CD14-positive monocyte (primary cell): ENCODE measurements at regions not wholly inside any gene's neighbourhood (a gene's known extent, or its start where the extent isn't known, plus 50 kb on each side); places are given as distances from the start of the nearest gene placed in this dataset.

ENCODE experiments used
- DNase-seq, 3 donors: peaks; one replicate each; pipeline ENCODE4 v3.0.0-alpha.2; 2011 to 2022
- H2AFZ ChIP-seq: 2 replicates; pipeline ENCODE4 v1.6.0; 2012; ENCODE audit warnings: mild to moderate bottlenecking, low read depth, low read length, inconsistent platforms; ENCODE audit not compliant: insufficient read depth, poor library complexity, severe bottlenecking
- H3K27ac ChIP-seq, 2 donors: 1 replicate in 1 of 2; 2 replicates in 1 of 2; pipeline ENCODE4 v1.5.1; 2012 to 2013; ENCODE audit warnings: low read length in 2 of 2, control low read depth in 1 of 2, inconsistent platforms in 1 of 2, low read depth in 1 of 2, mild to moderate bottlenecking in 1 of 2
- H3K27me3 ChIP-seq, 2 donors: one replicate each; pipeline versions ENCODE4 v1.6.0 to v1.6.1; 2011 to 2013; ENCODE audit warnings: low read length in 2 of 2; ENCODE audit not compliant: control insufficient read depth in 2 of 2, insufficient read depth in 2 of 2
- H3K36me3 ChIP-seq, 2 donors: replicated peaks in 1 of 2; 1 replicate in 1 of 2; 2 replicates in 1 of 2; pipeline versions ENCODE4 v1.5.1 to v1.6.1; 2012 to 2013; ENCODE audit warnings: low read length in 2 of 2, control low read depth in 1 of 2, inconsistent platforms in 1 of 2, mild to moderate bottlenecking in 1 of 2; ENCODE audit not compliant: insufficient read depth in 2 of 2, control insufficient read depth in 1 of 2
- H3K4me1 ChIP-seq, 2 donors: 1 replicate in 1 of 2; 2 replicates in 1 of 2; pipeline versions ENCODE4 v1.5.1 to v1.6.1; 2012 to 2013; ENCODE audit warnings: low read length in 2 of 2, control low read depth in 1 of 2, inconsistent platforms in 1 of 2, mild to moderate bottlenecking in 1 of 2, moderate library complexity in 1 of 2; ENCODE audit not compliant: insufficient read depth in 2 of 2, control insufficient read depth in 1 of 2
- H3K4me2 ChIP-seq: replicated peaks from 2 replicates; pipeline ENCODE3; 2012; ENCODE audit warnings: low read length, moderate library complexity, mild to moderate bottlenecking; ENCODE audit not compliant: poor library complexity, severe bottlenecking; ENCODE audit errors: extremely low read depth
- H3K4me3 ChIP-seq, 3 experiments: fragments of 200-600 bp in 1 of 3; sonication (generic) in 1 of 3; replicated peaks in 1 of 3; 1 replicate in 2 of 3; 2 replicates in 1 of 3; pipeline ENCODE4 v1.5.1; 2011 to 2013; ENCODE audit warnings: low read length in 3 of 3, mild to moderate bottlenecking in 3 of 3, control low read depth in 2 of 3, low read depth in 2 of 3, inconsistent platforms in 1 of 3, moderate library complexity in 1 of 3
- H3K79me2 ChIP-seq: 2 replicates; pipeline ENCODE4 v1.6.0; 2012; ENCODE audit warnings: mild to moderate bottlenecking, control low read depth, inconsistent platforms, low read length, moderate library complexity; ENCODE audit not compliant: insufficient read depth
- H3K9ac ChIP-seq: 2 replicates; pipeline ENCODE4 v1.6.0; 2017; ENCODE audit warnings: low read length, mild to moderate bottlenecking; ENCODE audit not compliant: insufficient read depth, poor library complexity, severe bottlenecking
- H3K9me3 ChIP-seq, 2 donors: replicated peaks in 1 of 2; 1 replicate in 1 of 2; 2 replicates in 1 of 2; pipeline versions ENCODE4 v1.5.1 to v1.6.1; 2012 to 2013; ENCODE audit warnings: low read length in 2 of 2, control low read depth in 1 of 2; ENCODE audit not compliant: control insufficient read depth in 1 of 2, insufficient read depth in 1 of 2
- H4K20me1 ChIP-seq: 2 replicates; pipeline ENCODE4 v1.6.0; 2012; ENCODE audit warnings: mild to moderate bottlenecking, low read length, control low read depth, moderate library complexity; ENCODE audit not compliant: insufficient read depth
- H3K27ac Mint-ChIP-seq, 7 donors: one replicate each; pipeline ENCODE4 v1.8.0; 2020; ENCODE audit warnings: mild to moderate bottlenecking in 7 of 7, mixed read lengths in 7 of 7, moderate library complexity in 6 of 7, inconsistent platforms in 2 of 7
- H3K27me3 Mint-ChIP-seq, 3 donors: one replicate each; pipeline ENCODE4 v1.8.0; 2021 to 2022; ENCODE audit warnings: low read depth in 3 of 3, mild to moderate bottlenecking in 3 of 3, mixed read lengths in 3 of 3, moderate library complexity in 3 of 3, inconsistent platforms in 1 of 3
- H3K36me3 Mint-ChIP-seq, 2 donors: one replicate each; pipeline ENCODE4 v1.8.0; 2020; ENCODE audit warnings: mixed read lengths in 2 of 2, inconsistent platforms in 1 of 2, mild to moderate bottlenecking in 1 of 2
- H3K4me1 Mint-ChIP-seq: one replicate; pipeline ENCODE4 v1.8.0; 2020; ENCODE audit warnings: mild to moderate bottlenecking, mixed read lengths
- H3K4me3 Mint-ChIP-seq, 2 donors: one replicate each; pipeline ENCODE4 v1.8.0; 2020; ENCODE audit warnings: mild to moderate bottlenecking in 2 of 2, mixed read lengths in 2 of 2, moderate library complexity in 1 of 2
- H3K9me3 Mint-ChIP-seq, 7 donors: one replicate each; pipeline ENCODE4 v1.8.0; 2020 to 2022; ENCODE audit warnings: mixed read lengths in 7 of 7, mild to moderate bottlenecking in 6 of 7, moderate library complexity in 6 of 7, inconsistent platforms in 2 of 7
- WGBS: methylation state at CpG from one replicate; pipeline ENCODE4 v1.1.5; 2013; ENCODE audit warnings: missing lambda C conversion rate; ENCODE audit not compliant: insufficient coverage; 5-methylcytosine and 5-hydroxymethylcytosine counted together
- intact Hi-C, 2 donors: fragments of 100-400 bp; cut with micrococcal nuclease; formaldehyde crosslinking; loops; one replicate each; pipeline versions ENCODE4 v1.15.0 to v1.15.1; 2023
- TF ChIP-seq, protein P1 (sequence below): fragments of 200-600 bp; IDR thresholded peaks from one replicate; pipeline ENCODE4 v1.8.0; 2022; ENCODE audit warnings: antibody characterized with exemption, mild to moderate bottlenecking

DNA sequence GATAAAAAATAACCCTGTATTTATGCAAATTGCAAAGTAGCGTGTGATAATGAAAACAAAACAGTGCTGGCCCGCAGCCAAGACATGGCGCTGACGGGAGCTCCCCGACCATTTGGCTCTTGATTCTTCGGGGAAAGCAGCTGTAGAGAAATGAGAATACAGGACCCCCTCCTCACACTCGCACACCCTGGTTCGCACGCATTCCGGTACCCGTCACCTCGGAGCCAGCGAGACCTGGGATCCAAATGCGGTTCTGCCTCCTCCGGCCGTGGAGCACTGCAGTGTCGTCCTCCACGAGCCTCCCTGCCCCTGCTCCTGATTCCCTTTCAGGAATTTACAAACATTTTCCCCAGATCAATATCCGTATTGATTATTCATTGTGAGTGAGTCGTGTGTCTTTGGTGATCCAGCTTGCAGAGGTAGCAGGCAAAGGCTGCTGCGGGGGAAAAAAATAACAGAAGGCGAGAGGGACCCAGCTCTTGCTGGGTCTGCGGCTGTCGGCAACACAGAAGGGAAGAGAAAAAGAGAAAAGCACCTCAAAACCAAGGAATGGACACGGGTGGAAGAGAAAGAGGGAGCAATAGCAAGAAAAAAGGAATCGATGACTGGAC, 184.1 kb upstream of the ZFHX3 start:
- H4K20me1 ChIP-seq = no peaks in the 10 kb centered on the region
- Mint-ChIP-seq H3K27ac (no peak overlapping the region), H3K36me3 (no peaks in the 10 kb centered on the region), H3K27me3 (peaks cover 2 to 6% (median 3%) of the 10 kb centered on the region in 3 donors), H3K4me1 (no peaks in the 10 kb centered on the region), H3K4me3 (no peak overlapping the region), H3K9me3 (peaks cover 0 to 5% (median 1%) of the 10 kb centered on the region in 7 donors)
- H3K79me2 ChIP-seq = no peaks in the 10 kb centered on the region
- no peak overlapping the region for H3K9ac ChIP-seq
- TF ChIP-seq, protein P1, sequence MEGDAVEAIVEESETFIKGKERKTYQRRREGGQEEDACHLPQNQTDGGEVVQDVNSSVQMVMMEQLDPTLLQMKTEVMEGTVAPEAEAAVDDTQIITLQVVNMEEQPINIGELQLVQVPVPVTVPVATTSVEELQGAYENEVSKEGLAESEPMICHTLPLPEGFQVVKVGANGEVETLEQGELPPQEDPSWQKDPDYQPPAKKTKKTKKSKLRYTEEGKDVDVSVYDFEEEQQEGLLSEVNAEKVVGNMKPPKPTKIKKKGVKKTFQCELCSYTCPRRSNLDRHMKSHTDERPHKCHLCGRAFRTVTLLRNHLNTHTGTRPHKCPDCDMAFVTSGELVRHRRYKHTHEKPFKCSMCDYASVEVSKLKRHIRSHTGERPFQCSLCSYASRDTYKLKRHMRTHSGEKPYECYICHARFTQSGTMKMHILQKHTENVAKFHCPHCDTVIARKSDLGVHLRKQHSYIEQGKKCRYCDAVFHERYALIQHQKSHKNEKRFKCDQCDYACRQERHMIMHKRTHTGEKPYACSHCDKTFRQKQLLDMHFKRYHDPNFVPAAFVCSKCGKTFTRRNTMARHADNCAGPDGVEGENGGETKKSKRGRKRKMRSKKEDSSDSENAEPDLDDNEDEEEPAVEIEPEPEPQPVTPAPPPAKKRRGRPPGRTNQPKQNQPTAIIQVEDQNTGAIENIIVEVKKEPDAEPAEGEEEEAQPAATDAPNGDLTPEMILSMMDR = no peak
- H2AFZ ChIP-seq = no peak overlapping the region
- H3K9me3 ChIP-seq = no peaks in the 10 kb centered on the region
- DNase-seq = no peak
- no peaks in the 10 kb centered on the region for H3K4me1 ChIP-seq
- H3K27me3 ChIP-seq = no peaks in the 10 kb centered on the region
- WGBS = 97% methylated on average over 20 of the region's 26 CpGs
- no peaks in the 10 kb centered on the region for H3K36me3 ChIP-seq
- no peak overlapping the region for H3K4me2 ChIP-seq
- no peak overlapping the region for H3K4me3 ChIP-seq
- no peak overlapping the region for H3K27ac ChIP-seq
- intact Hi-C loops = no loop called here

DNA sequence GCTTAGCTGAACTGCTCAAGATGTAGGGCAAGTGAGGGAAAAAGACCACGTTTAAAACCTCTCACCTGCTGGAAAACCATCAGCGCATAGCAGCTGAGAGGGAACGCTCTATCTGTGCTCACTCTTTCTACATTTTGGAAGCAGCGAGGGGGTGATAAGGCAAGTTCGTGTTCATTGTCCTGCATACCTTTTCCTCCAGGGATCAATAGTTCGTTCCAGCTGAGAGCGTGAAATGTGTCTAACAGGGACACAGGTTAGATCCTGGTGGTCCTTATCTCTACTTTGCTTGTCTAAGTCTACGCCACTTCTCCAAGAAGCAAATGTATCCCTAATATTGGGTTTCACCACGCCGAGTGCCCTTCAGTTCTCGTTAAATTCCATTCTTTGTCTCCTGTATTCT, 183.5 kb upstream of the ZFHX3 start:
- H3K9me3 ChIP-seq = no peaks in the 10 kb centered on the region
- no peak overlapping the region for H3K27ac Mint-ChIP-seq

More for the DNA sequence above, 183.5 kb upstream of the ZFHX3 start:
- Histone ChIP-seq H3K4me2 (no peak overlapping the region), H3K4me3 (no peak overlapping the region), H3K79me2 (no peaks in the 10 kb centered on the region), H3K9ac (no peak overlapping the region), H3K27ac (no peak overlapping the region), H3K27me3 (no peaks in the 10 kb centered on the region), H3K36me3 (no peaks in the 10 kb centered on the region), H3K4me1 (no peaks in the 10 kb centered on the region), H2AFZ (no peak overlapping the region), H4K20me1 (no peaks in the 10 kb centered on the region)
- Mint-ChIP-seq H3K36me3 (no peaks in the 10 kb centered on the region), H3K4me1 (no peaks in the 10 kb centered on the region), H3K9me3 (peaks cover 0 to 5% (median 1%) of the 10 kb centered on the region in 7 donors), H3K27me3 (peaks cover 2 to 6% (median 3%) of the 10 kb centered on the region in 3 donors), H3K4me3 (no peak overlapping the region)
- WGBS = 96% methylated on average over 10 of the region's 11 CpGs
- intact Hi-C loops = no loop called here
- DNase-seq = no peak
- TF ChIP-seq, protein P1 = no peak
